Tibial nerve (tissue), 4 donors: ENCODE measurements at regions not wholly inside any gene's neighbourhood (a gene's known extent, or its start where the extent isn't known, plus 50 kb on each side); places are given as distances from the start of the nearest gene placed in this dataset.

Experiments
- CTCF ChIP-seq, 5 experiments: fragments of 200-600 bp in 3 of 5; fragments of 450-650 bp in 2 of 5; sonication (generic) in 3 of 5; IDR thresholded peaks; one replicate each; pipeline ENCODE4 v1.5.1; 2016 to 2019; ENCODE audit warnings: antibody characterized with exemption in 5 of 5, mild to moderate bottlenecking in 3 of 5, moderate library complexity in 2 of 5
- EP300 ChIP-seq, 2 donors: sonication (generic); formaldehyde crosslinking; IDR thresholded peaks; one replicate each; pipeline ENCODE4 v1.6.1; 2017; ENCODE audit warnings: antibody characterized with exemption in 2 of 2, mild to moderate bottlenecking in 1 of 2
- POLR2A ChIP-seq, 2 donors: fragments of 450-650 bp; IDR thresholded peaks; one replicate each; pipeline ENCODE4 v1.6.1; 2017; ENCODE audit warnings: antibody characterized with exemption in 2 of 2, mild to moderate bottlenecking in 2 of 2, moderate library complexity in 2 of 2

GRCh38 chr3:177968891-177969290 is 567.3 kb upstream of the KCNMB2 start:
- TF ChIP-seq CTCF (IDR thresholded peaks at IDR 0.05), result no peak
- TF ChIP-seq POLR2A (IDR thresholded peaks at IDR 0.05), result no peak
- no peak for TF ChIP-seq EP300 (IDR thresholded peaks at IDR 0.05)
